ENCODE measurements at regions not wholly inside any gene's neighbourhood (a gene's known extent, or its start where the extent isn't known, plus 50 kb on each side); places are given as distances from the start of the nearest gene placed in this dataset.

DNA sequence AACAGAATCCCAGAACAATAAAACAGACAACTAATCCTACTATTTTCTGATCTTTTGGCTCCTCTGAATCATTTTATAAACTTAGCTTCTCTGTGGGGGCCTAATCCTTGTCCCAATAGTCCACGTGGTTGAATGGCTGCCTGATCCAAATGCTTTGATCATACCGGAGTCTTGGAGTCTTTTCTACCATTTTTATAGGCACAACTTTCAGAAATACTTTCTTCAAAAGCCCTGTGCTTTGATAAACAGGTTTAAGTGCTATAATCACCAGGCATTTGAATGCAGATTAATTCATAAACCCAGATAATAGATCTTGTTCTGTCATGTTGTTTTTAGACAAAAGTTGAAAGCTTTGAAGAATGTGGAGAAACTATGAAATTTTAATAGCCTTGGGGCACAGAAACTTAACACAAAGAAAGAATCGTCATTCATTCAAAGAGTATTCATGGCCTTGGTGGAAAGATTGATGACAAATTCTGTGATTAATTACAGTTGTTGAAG is 163.7 kb downstream of the AHR start:
- Histone ChIP-seq H3K9me3 (ENCODE audit: control insufficient read depth in 2 of 2, insufficient read depth in 1 of 2, low read depth in 1 of 2, low read length in 1 of 2) (peaks cover 0 to 15% of the 10 kb centered on the region in 2 donors), H3K4me1 (ENCODE audit: control insufficient read depth in 3 of 3, insufficient read depth in 2 of 3, low read depth in 1 of 3, low read length in 2 of 3) (no peaks in the 10 kb centered on the region), H3K4me3 (ENCODE audit: low read depth in 1 of 3, low read length in 3 of 3) (no peak overlapping the region), H3K36me3 (ENCODE audit: control insufficient read depth in 3 of 3, insufficient read depth in 2 of 3, low read depth in 1 of 3, low read length in 3 of 3) (no peaks in the 10 kb centered on the region), H3K27ac (ENCODE audit: low read depth in 1 of 3, low read length in 2 of 3) (no peak overlapping the region), H3K27me3 (ENCODE audit: control insufficient read depth in 3 of 3, insufficient read depth in 3 of 3, low read length in 3 of 3) (no peaks in the 10 kb centered on the region)
- 68 to 79% (median 70%) methylated on average over 3 of the region's 3 CpGs for WGBS, 3 donors
- no peak for DNase-seq
- no peak for FAIRE-seq

DNA sequence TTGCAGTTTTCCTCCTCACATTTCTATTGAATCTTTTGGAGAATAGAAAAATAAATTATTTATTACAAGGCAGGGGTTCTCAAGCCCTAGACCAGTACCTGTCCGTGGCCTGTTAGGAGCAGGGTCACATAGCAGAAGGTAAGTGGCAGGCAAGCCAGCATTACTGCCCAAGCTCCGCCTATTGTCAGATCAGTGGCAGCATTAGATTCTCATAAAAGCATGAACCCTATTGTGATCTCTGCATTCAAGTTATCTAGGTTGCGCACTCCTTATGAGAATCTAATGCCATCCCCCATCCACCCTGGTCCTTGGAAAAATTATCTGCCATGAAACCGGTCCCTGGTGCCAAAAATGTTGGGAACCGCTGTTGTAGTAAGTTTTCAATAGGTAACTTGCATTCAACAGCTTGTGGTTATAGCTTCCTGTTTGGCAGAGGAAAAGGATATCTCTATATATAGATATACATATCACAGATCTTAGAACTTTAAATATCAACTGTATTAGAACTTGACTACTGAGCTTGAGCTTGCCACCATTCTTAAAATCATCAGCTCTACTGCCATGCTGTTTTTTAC is 165.1 kb downstream of the AHR start:
- no peak for FAIRE-seq
- no peak for DNase-seq
- H3K9me3 ChIP-seq (ENCODE audit: control insufficient read depth in 2 of 2, insufficient read depth in 1 of 2, low read depth in 1 of 2, low read length in 1 of 2), result peaks cover 0 to 6% of the 10 kb centered on the region in 2 donors
- H3K4me3 ChIP-seq (ENCODE audit: low read depth in 1 of 3, low read length in 3 of 3), result no peak overlapping the region
- no peak overlapping the region for H3K27ac ChIP-seq (ENCODE audit: low read depth in 1 of 3, low read length in 2 of 3)
- no peaks in the 10 kb centered on the region for H3K36me3 ChIP-seq (ENCODE audit: control insufficient read depth in 3 of 3, insufficient read depth in 2 of 3, low read depth in 1 of 3, low read length in 3 of 3)
- no peaks in the 10 kb centered on the region for H3K27me3 ChIP-seq (ENCODE audit: control insufficient read depth in 3 of 3, insufficient read depth in 3 of 3, low read length in 3 of 3)
- H3K4me1 ChIP-seq (ENCODE audit: control insufficient read depth in 3 of 3, insufficient read depth in 2 of 3, low read depth in 1 of 3, low read length in 2 of 3), result no peaks in the 10 kb centered on the region
- WGBS, 3 donors, result 72 to 83% (median 76%) methylated on average over 5 of the region's 5 CpGs

- DNase-seq (no peak), FAIRE-seq (no peak)
- Histone ChIP-seq H3K27me3 (ENCODE audit: control insufficient read depth in 3 of 3, insufficient read depth in 3 of 3, low read length in 3 of 3) (no peaks in the 10 kb centered on the region), H3K36me3 (ENCODE audit: control insufficient read depth in 3 of 3, insufficient read depth in 2 of 3, low read depth in 1 of 3, low read length in 3 of 3) (no peaks in the 10 kb centered on the region), H3K4me1 (ENCODE audit: control insufficient read depth in 3 of 3, insufficient read depth in 2 of 3, low read depth in 1 of 3, low read length in 2 of 3) (no peaks in the 10 kb centered on the region), H3K27ac (ENCODE audit: low read depth in 1 of 3, low read length in 2 of 3) (no peak overlapping the region), H3K9me3 (ENCODE audit: control insufficient read depth in 2 of 2, insufficient read depth in 1 of 2, low read depth in 1 of 2, low read length in 1 of 2) (no peaks in the 10 kb centered on the region), H3K4me3 (ENCODE audit: low read depth in 1 of 3, low read length in 3 of 3) (no peak overlapping the region)
- WGBS, 3 donors, result 64 to 85% (median 81%) methylated on average over 7 of the region's 7 CpGs
Observed at GRCh38 chr7:17466216-17466615, 167.8 kb downstream of the AHR start.

- FAIRE-seq (no peak), DNase-seq (no peak)
- H3K4me1 ChIP-seq (ENCODE audit: control insufficient read depth in 3 of 3, insufficient read depth in 2 of 3, low read depth in 1 of 3, low read length in 2 of 3), result no peaks in the 10 kb centered on the region
- no peak overlapping the region for H3K27ac ChIP-seq (ENCODE audit: low read depth in 1 of 3, low read length in 2 of 3)
- no peaks in the 10 kb centered on the region for H3K27me3 ChIP-seq (ENCODE audit: control insufficient read depth in 3 of 3, insufficient read depth in 3 of 3, low read length in 3 of 3)
- H3K36me3 ChIP-seq (ENCODE audit: control insufficient read depth in 3 of 3, insufficient read depth in 2 of 3, low read depth in 1 of 3, low read length in 3 of 3), result no peaks in the 10 kb centered on the region
- H3K4me3 ChIP-seq (ENCODE audit: low read depth in 1 of 3, low read length in 3 of 3), result no peak overlapping the region
- no peaks in the 10 kb centered on the region for H3K9me3 ChIP-seq (ENCODE audit: control insufficient read depth in 2 of 2, insufficient read depth in 1 of 2, low read depth in 1 of 2, low read length in 1 of 2)
- WGBS, 3 donors, result 81 to 92% (median 91%) methylated on average over 6 of the region's 6 CpGs
Observed at GRCh38 chr7:17467386-17467945, 169.0 kb downstream of the AHR start.

DNA sequence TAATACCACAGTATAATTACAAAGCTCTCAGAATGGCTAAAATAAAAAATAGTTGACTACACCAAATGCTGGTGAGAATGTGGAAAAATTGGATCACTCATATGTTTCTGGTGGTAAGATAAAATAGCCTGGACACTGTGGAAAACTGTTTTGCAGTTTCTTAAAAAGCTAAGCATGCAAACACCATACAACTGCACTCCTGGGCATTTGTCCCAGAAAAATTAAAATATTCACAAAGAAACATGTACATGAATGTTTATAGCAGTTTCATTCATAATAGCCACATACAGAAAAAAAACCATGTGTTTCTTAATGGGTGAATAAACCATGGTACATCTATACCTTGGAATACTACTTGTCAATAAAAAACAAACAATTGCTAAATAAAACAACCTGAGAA is 172.9 kb downstream of the AHR start:
- FAIRE-seq, result no peak
- Histone ChIP-seq H3K27me3 (ENCODE audit: control insufficient read depth in 3 of 3, insufficient read depth in 3 of 3, low read length in 3 of 3) (no peaks in the 10 kb centered on the region), H3K36me3 (ENCODE audit: control insufficient read depth in 3 of 3, insufficient read depth in 2 of 3, low read depth in 1 of 3, low read length in 3 of 3) (no peaks in the 10 kb centered on the region), H3K27ac (ENCODE audit: low read depth in 1 of 3, low read length in 2 of 3) (no peak overlapping the region), H3K9me3 (ENCODE audit: control insufficient read depth in 2 of 2, insufficient read depth in 1 of 2, low read depth in 1 of 2, low read length in 1 of 2) (no peaks in the 10 kb centered on the region), H3K4me1 (ENCODE audit: control insufficient read depth in 3 of 3, insufficient read depth in 2 of 3, low read depth in 1 of 3, low read length in 2 of 3) (no peaks in the 10 kb centered on the region), H3K4me3 (ENCODE audit: low read depth in 1 of 3, low read length in 3 of 3) (no peak overlapping the region)
- DNase-seq, result no peak

DNA sequence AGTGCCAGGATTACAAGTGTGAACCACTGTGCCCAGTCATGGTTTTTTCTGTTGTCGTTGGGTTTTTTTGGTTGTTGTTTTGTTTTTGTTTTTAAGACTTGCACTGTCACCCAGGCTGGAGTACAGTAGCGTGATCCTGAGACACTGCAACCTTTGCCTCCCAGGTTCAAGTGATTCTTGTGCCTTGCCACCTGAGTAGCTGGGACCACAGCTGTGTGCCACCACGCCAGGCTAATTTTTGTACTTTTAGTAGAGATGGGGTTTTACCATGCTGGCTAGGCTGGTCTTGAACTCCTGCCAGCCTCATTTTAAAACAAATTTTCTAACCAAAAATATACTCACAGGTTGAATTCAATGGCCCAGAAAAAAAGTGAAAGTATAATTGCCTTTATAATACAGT is 174.1 kb downstream of the AHR start:
- Histone ChIP-seq H3K4me1 (ENCODE audit: control insufficient read depth in 3 of 3, insufficient read depth in 2 of 3, low read depth in 1 of 3, low read length in 2 of 3) (no peaks in the 10 kb centered on the region), H3K27me3 (ENCODE audit: control insufficient read depth in 3 of 3, insufficient read depth in 3 of 3, low read length in 3 of 3) (no peaks in the 10 kb centered on the region), H3K36me3 (ENCODE audit: control insufficient read depth in 3 of 3, insufficient read depth in 2 of 3, low read depth in 1 of 3, low read length in 3 of 3) (no peaks in the 10 kb centered on the region), H3K9me3 (ENCODE audit: control insufficient read depth in 2 of 2, insufficient read depth in 1 of 2, low read depth in 1 of 2, low read length in 1 of 2) (no peaks in the 10 kb centered on the region), H3K27ac (ENCODE audit: low read depth in 1 of 3, low read length in 2 of 3) (no peak overlapping the region), H3K4me3 (ENCODE audit: low read depth in 1 of 3, low read length in 3 of 3) (no peak overlapping the region)
- 79 to 87% (median 83%) methylated on average over 3 of the region's 3 CpGs for WGBS, 3 donors
- FAIRE-seq (no peak), DNase-seq (no peak)

- 82 to 96% (median 89%) methylated on average over 2 of the region's 2 CpGs for WGBS, 3 donors
- FAIRE-seq, result no peak
- H3K27ac ChIP-seq (ENCODE audit: low read depth in 1 of 3, low read length in 2 of 3), result no peak overlapping the region
Observed at GRCh38 chr7:17472939-17473338, 174.5 kb downstream of the AHR start.

GRCh38 chr7:17474724-17475344 is 176.4 kb downstream of the AHR start:
- DNase-seq (no peak), FAIRE-seq (no peak)
- Histone ChIP-seq H3K27me3 (ENCODE audit: control insufficient read depth in 3 of 3, insufficient read depth in 3 of 3, low read length in 3 of 3) (no peaks in the 10 kb centered on the region), H3K4me1 (ENCODE audit: control insufficient read depth in 3 of 3, insufficient read depth in 2 of 3, low read depth in 1 of 3, low read length in 2 of 3) (no peaks in the 10 kb centered on the region), H3K4me3 (ENCODE audit: low read depth in 1 of 3, low read length in 3 of 3) (no peak overlapping the region), H3K9me3 (ENCODE audit: control insufficient read depth in 2 of 2, insufficient read depth in 1 of 2, low read depth in 1 of 2, low read length in 1 of 2) (no peaks in the 10 kb centered on the region), H3K27ac (ENCODE audit: low read depth in 1 of 3, low read length in 2 of 3) (no peak overlapping the region), H3K36me3 (ENCODE audit: control insufficient read depth in 3 of 3, insufficient read depth in 2 of 3, low read depth in 1 of 3, low read length in 3 of 3) (no peaks in the 10 kb centered on the region)
- 86 to 91% (median 90%) methylated on average over 13 of the region's 13 CpGs for WGBS, 3 donors

More at GRCh38 chr7:17472939-17473338, 174.5 kb downstream of the AHR start:
- H3K27me3 ChIP-seq (ENCODE audit: control insufficient read depth in 3 of 3, insufficient read depth in 3 of 3, low read length in 3 of 3), result no peaks in the 10 kb centered on the region
- no peaks in the 10 kb centered on the region for H3K36me3 ChIP-seq (ENCODE audit: control insufficient read depth in 3 of 3, insufficient read depth in 2 of 3, low read depth in 1 of 3, low read length in 3 of 3)
- H3K4me3 ChIP-seq (ENCODE audit: low read depth in 1 of 3, low read length in 3 of 3), result no peak overlapping the region
- H3K4me1 ChIP-seq (ENCODE audit: control insufficient read depth in 3 of 3, insufficient read depth in 2 of 3, low read depth in 1 of 3, low read length in 2 of 3), result no peaks in the 10 kb centered on the region
- no peaks in the 10 kb centered on the region for H3K9me3 ChIP-seq (ENCODE audit: control insufficient read depth in 2 of 2, insufficient read depth in 1 of 2, low read depth in 1 of 2, low read length in 1 of 2)
- no peak for DNase-seq
